Kidney (tissue), 13 donors: ENCODE measurements at regions not wholly inside any gene's neighbourhood (a gene's known extent, or its start where the extent isn't known, plus 50 kb on each side); places are given as distances from the start of the nearest gene placed in this dataset.

Experiments used
- DNase-seq, 5 donors: peaks; one replicate each; pipeline ENCODE4 v3.0.0-alpha.2; 2013 to 2020
- FAIRE-seq: peaks from 2 replicates; lab custom pipeline; 2012; peaks lifted over from hg19 to GRCh38; lab: Jason Lieb, UNC
- H3K27ac ChIP-seq, 2 donors: one replicate each; pipeline ENCODE4 v1.7.0; 2013; ENCODE audit warnings: low read depth in 2 of 2, low read length in 2 of 2, inconsistent platforms in 1 of 2
- H3K27me3 ChIP-seq: one replicate; pipeline ENCODE4 v1.7.1; 2013; ENCODE audit warnings: low read length, inconsistent platforms; ENCODE audit not compliant: control insufficient read depth, insufficient read depth
- H3K36me3 ChIP-seq, 3 donors: one replicate each; pipeline versions ENCODE4 v1.7.0 to v1.7.1; 2013; ENCODE audit warnings: low read length in 3 of 3, control low read depth in 1 of 3, inconsistent platforms in 1 of 3; ENCODE audit not compliant: insufficient read depth in 3 of 3, control insufficient read depth in 2 of 3
- H3K4me1 ChIP-seq, 3 donors: one replicate each; pipeline versions ENCODE4 v1.7.0 to v1.7.1; 2013; ENCODE audit warnings: low read length in 3 of 3, inconsistent platforms in 1 of 3, low read depth in 1 of 3; ENCODE audit not compliant: control insufficient read depth in 2 of 3, insufficient read depth in 2 of 3
- H3K4me3 ChIP-seq, 3 donors: one replicate each; pipeline versions ENCODE4 v1.7.0 to v1.8.1; 2013; ENCODE audit warnings: low read length in 3 of 3, control low read depth in 1 of 3, inconsistent platforms in 1 of 3
- H3K9ac ChIP-seq, 3 donors: one replicate each; pipeline versions ENCODE4 v1.7.0 to v1.7.1; 2013; ENCODE audit warnings: low read length in 3 of 3, control low read depth in 1 of 3, inconsistent platforms in 1 of 3
- H3K9me3 ChIP-seq, 3 donors: one replicate each; pipeline versions ENCODE4 v1.7.0 to v1.7.1; 2013; ENCODE audit warnings: low read length in 3 of 3, control low read depth in 1 of 3, inconsistent platforms in 1 of 3; ENCODE audit not compliant: control insufficient read depth in 2 of 3, insufficient read depth in 1 of 3
- intact Hi-C: fragments of 100-400 bp; cut with DNase I; formaldehyde crosslinking; loops from one replicate; pipeline ENCODE4 v1.11.1; 2022
- TF ChIP-seq, protein P1 (sequence below): IDR thresholded peaks from 3 replicates; pipeline ENCODE4 v1.5.1; 2012; ENCODE audit warnings: mild to moderate bottlenecking, moderate library complexity, borderline replicate concordance; ENCODE audit not compliant: insufficient read depth; ENCODE audit errors: extremely low read depth
- donor health status: control.
- donor health status: control.
- donor health status: control.
- donor health status: control.
- donor health status: control.
- donor health status: DM: yes; HTN: yes; CAD: no.
- donor health status: Normal renal cell carcinoma (clear cell type).

DNA sequence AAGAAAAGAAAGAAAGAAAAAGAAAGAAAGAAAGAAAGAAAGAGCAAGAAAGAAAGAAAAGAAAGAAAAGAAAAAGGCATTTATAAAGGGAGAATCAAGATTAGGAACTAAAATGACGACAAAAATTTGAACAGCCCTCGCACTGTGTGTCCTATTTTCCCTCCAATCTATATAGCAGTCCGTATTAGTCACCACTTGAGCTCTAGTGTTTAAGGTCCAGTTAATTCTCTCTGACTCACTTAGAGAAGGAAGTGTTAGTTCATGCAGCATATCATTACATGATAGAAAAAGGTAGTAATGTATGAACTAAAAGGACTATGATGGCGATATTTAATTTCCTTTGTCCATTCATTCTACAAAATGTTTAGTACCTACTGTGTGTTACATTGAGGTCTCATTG, 122.7 kb downstream of the CBLL2 start:
- no peaks in the 10 kb centered on the region for H3K27me3 ChIP-seq
- no peak overlapping the region for H3K4me3 ChIP-seq
- intact Hi-C loops: no loop called here
- H3K4me1 ChIP-seq: no peaks in the 10 kb centered on the region
- no peak overlapping the region for H3K27ac ChIP-seq
- H3K9me3 ChIP-seq: no peaks in the 10 kb centered on the region
- FAIRE-seq: no peak
- no peak overlapping the region for H3K9ac ChIP-seq
- no peak for DNase-seq
- no peaks in the 10 kb centered on the region for H3K36me3 ChIP-seq
- TF ChIP-seq, protein P1, sequence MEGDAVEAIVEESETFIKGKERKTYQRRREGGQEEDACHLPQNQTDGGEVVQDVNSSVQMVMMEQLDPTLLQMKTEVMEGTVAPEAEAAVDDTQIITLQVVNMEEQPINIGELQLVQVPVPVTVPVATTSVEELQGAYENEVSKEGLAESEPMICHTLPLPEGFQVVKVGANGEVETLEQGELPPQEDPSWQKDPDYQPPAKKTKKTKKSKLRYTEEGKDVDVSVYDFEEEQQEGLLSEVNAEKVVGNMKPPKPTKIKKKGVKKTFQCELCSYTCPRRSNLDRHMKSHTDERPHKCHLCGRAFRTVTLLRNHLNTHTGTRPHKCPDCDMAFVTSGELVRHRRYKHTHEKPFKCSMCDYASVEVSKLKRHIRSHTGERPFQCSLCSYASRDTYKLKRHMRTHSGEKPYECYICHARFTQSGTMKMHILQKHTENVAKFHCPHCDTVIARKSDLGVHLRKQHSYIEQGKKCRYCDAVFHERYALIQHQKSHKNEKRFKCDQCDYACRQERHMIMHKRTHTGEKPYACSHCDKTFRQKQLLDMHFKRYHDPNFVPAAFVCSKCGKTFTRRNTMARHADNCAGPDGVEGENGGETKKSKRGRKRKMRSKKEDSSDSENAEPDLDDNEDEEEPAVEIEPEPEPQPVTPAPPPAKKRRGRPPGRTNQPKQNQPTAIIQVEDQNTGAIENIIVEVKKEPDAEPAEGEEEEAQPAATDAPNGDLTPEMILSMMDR: no peak

DNA sequence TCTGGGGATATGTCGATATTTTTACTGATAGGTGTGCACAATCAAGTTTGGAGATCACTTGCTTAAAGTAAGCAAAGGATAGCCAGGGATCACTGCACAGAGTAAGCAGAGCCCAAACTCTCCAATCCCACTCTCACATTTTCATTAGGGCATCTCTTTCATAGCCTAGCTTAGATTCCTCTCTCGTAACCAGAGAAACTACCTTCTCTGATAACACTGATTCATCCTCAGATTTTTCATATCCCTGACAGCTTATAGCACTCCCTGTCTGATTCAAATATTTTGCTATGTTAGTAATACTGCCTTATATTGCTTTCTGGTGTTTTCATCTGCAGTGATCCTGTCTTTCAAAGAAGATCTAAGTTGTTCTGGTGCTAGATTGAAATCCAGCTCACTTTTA, 123.7 kb downstream of the CBLL2 start:
- H3K9ac ChIP-seq: no peak overlapping the region
- H3K27ac ChIP-seq: no peak overlapping the region
- H3K36me3 ChIP-seq: no peaks in the 10 kb centered on the region
- no peaks in the 10 kb centered on the region for H3K27me3 ChIP-seq
- no peak overlapping the region for H3K4me3 ChIP-seq
- no peak for DNase-seq
- H3K4me1 ChIP-seq: no peaks in the 10 kb centered on the region
- intact Hi-C loops: no loop called here
- no peak for FAIRE-seq
- TF ChIP-seq, protein P1: no peak
- H3K9me3 ChIP-seq: no peaks in the 10 kb centered on the region

DNA sequence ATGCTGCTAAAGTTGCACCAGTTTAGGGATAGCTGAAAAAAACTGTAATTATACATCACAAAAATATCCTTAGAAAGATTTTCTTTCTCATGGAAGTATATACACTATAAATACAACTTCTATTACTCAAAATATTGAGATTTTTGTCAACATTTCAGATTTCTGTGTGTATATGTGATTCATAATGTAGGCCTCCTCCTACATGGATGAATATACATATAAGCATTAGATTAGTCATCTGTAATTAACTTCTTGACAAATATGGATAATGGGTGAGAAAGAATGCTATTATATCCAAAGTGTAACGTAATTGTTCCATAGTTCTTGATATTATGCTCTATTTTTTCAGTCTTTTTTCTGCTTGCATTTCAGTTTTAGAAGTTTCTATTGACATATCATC, 124.9 kb downstream of the CBLL2 start:
- no peaks in the 10 kb centered on the region for H3K36me3 ChIP-seq
- H3K9ac ChIP-seq: no peak overlapping the region
- TF ChIP-seq, protein P1: no peak
- no peak overlapping the region for H3K27ac ChIP-seq
- H3K9me3 ChIP-seq: no peaks in the 10 kb centered on the region
- H3K27me3 ChIP-seq: no peaks in the 10 kb centered on the region
- intact Hi-C loops: no loop called here
- FAIRE-seq (peak; percentile 44), DNase-seq (no peak)
- no peaks in the 10 kb centered on the region for H3K4me1 ChIP-seq
- H3K4me3 ChIP-seq: no peak overlapping the region
